ENCODE measurements at regions not wholly inside any gene's neighbourhood (a gene's known extent, or its start where the extent isn't known, plus 50 kb on each side); places are given as distances from the start of the nearest gene placed in this dataset.

- no peak for TF ChIP-seq POLR2A (IDR thresholded peaks at IDR 0.05)
- no peak for TF ChIP-seq CTCF (IDR thresholded peaks at IDR 0.05)
Measured at GRCh38 chr7:159323359-159323758, 178.7 kb upstream of the VIPR2 start.
